ENCODE measurements at regions not wholly inside any gene's neighbourhood (a gene's known extent, or its start where the extent isn't known, plus 50 kb on each side); places are given as distances from the start of the nearest gene placed in this dataset.

GRCh38 chr12:115204957-115205754 lies 521.2 kb upstream of the TBX3 start:
- TF ChIP-seq NFIC (IDR thresholded peaks at IDR 0.05) (no peak), REST (IDR thresholded peaks at IDR 0.05; ENCODE audit: low read depth) (no peak), RAD21 (IDR thresholded peaks at IDR 0.05; ENCODE audit: low read depth) (no peak), TEAD4 (IDR thresholded peaks at IDR 0.05) (no peak), EP300 (IDR thresholded peaks at IDR 0.05; ENCODE audit: borderline replicate concordance) (no peak), EGR1 (IDR thresholded peaks at IDR 0.05) (no peak)
